ENCODE measurements at regions not wholly inside any gene's neighbourhood (a gene's known extent, or its start where the extent isn't known, plus 50 kb on each side); places are given as distances from the start of the nearest gene placed in this dataset.

- no peak for DNase-seq
Observed at GRCh38 chr2:176650838-176651555, 381.8 kb downstream of the MTX2 start.

- peak; percentile 57 for DNase-seq
Observed at GRCh38 chr2:176652300-176653182, 383.3 kb downstream of the MTX2 start.

- DNase-seq, result peak; percentile 69
Observed at GRCh38 chr2:176653479-176654443, 384.5 kb downstream of the MTX2 start.

- DNase-seq, result no peak
Observed at GRCh38 chr2:176656038-176656775, 387.0 kb downstream of the MTX2 start.

GRCh38 chr2:176656776-176657140 lies 387.5 kb downstream of the MTX2 start:
- no peak for DNase-seq

GRCh38 chr2:176657393-176657792 lies 388.2 kb downstream of the MTX2 start:
- DNase-seq, result no peak

- no peak for DNase-seq
Observed at GRCh38 chr2:176658708-176659107, 389.5 kb downstream of the MTX2 start.

GRCh38 chr2:176662753-176663152 lies 393.5 kb downstream of the MTX2 start:
- DNase-seq, result no peak

- DNase-seq, result no peak
Observed at GRCh38 chr2:176664478-176664877, 395.2 kb downstream of the MTX2 start.

GRCh38 chr2:176665086-176665485 lies 395.8 kb downstream of the MTX2 start:
- DNase-seq, result no peak

GRCh38 chr2:176668912-176669311 lies 399.7 kb downstream of the MTX2 start:
- DNase-seq, result no peak

GRCh38 chr2:176669398-176670174 lies 400.3 kb downstream of the MTX2 start:
- no peak for DNase-seq

GRCh38 chr2:176675271-176675949 lies 406.2 kb downstream of the MTX2 start:
- DNase-seq, result no peak

GRCh38 chr2:176677746-176678265 lies 408.6 kb downstream of the MTX2 start:
- DNase-seq, result no peak

- no peak for DNase-seq
Observed at GRCh38 chr2:176678571-176678970, 409.3 kb downstream of the MTX2 start.

- DNase-seq, result no peak
Observed at GRCh38 chr2:176679061-176679669, 409.9 kb downstream of the MTX2 start.

GRCh38 chr2:176680916-176681516 lies 411.8 kb downstream of the MTX2 start:
- DNase-seq, result no peak

GRCh38 chr2:176681584-176682115 lies 412.4 kb downstream of the MTX2 start:
- DNase-seq, result no peak

- DNase-seq, result no peak
Observed at GRCh38 chr2:176682278-176682677, 413.0 kb downstream of the MTX2 start.
